ENCODE measurements at regions not wholly inside any gene's neighbourhood (a gene's known extent, or its start where the extent isn't known, plus 50 kb on each side); places are given as distances from the start of the nearest gene placed in this dataset.
"Not testable (repeated sequence)": the region's sequence is repeated elsewhere in the genome, so short reads cannot be mapped to it uniquely, and the experiment has no call there.

DNA sequence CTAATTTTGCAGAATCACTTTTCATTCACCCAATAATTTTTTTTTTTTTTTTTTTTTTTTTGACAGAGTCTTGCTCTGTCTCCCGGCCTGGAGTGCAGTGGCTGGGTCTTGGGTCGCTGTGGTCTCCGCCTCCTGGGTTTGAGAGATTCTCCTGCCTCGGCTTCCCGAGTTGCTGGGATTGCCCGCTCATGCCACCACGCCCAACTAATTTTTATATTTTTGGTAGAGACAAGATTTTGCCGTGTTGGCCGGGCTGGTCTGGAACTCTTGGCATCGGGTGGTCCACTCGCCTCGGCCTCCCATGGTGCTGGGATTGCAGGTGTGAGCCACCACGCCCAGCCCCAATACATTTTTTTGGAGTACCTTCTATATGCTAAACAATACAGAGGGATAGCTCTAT, 1120.0 kb upstream of the ATXN8OS start:
- in situ Hi-C loops (cut with HindIII; ENCODE audit: low sequenced_read_pairs) = loop anchor here (5.0 kb wide), 1 partner anchor 50 kb away; no protein-coding TSS in a partner anchor

DNA sequence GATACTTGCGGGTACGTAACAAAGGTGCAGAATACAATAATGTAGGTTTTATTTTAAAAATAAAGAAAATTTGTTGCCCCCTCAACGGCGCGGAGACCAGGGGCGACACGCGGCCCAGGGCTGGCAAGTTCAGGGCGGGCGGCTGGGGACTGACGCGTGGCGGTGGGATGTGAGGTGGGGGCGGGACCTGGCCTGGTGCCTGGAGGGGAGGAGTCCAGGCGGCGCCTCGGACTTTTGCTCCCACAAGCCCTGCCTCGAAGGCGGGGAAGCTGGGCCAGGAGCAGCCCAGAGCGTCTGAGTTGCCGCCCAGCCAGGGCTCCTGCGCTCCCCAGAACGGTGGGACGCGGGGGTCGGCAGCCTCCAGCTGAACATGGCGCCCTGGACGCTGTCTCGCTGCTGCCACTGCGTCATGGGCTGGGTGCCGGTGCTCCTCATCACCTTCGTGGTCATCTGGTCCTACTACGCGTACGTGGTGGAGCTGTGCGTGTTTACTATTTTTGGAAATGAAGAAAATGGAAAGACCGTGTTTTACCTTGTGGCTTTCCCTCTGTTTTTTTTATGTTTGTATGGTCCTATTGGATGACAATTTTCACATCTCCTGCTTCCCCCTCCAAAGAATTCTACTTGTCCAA, 1122.8 kb upstream of the ATXN8OS start:
- in situ Hi-C loops (cut with HindIII; ENCODE audit: low sequenced_read_pairs) = loop anchor here (5.0 kb wide), 1 partner anchor 52 kb away; no protein-coding TSS in a partner anchor

DNA sequence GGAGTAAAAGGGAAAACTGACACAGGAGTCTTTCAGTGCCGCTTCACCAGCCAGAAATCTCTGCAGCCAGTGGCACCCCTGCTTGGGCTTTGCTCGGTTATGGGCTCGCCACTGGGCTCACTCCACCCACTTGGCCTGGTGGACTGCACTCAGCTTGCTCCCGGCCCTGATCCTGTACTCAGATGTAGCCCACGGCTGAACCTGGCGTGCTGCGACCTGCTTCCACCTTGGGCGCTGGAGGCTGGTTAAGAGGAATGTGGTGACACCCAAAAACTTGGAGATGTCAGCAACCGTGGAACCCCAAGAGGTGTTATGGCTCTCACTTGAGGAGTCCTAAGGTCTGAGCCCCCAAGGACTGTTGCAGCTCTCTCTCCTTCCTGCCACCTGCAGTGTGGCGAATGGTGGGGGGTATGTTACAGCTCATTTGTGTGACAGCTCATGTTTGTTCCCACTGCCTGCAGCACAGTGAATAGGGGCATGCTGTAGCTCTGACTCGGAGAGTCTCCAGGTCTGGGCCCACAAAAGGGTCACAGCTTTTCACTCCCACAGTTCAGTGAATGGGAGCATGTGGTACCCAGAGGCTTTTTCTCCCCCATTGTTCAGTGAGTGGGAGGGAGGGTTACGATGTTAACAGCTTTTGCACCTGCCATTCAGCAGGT, 1124.5 kb upstream of the ATXN8OS start:
- in situ Hi-C loops (cut with HindIII; ENCODE audit: low sequenced_read_pairs) = no loop called here

DNA sequence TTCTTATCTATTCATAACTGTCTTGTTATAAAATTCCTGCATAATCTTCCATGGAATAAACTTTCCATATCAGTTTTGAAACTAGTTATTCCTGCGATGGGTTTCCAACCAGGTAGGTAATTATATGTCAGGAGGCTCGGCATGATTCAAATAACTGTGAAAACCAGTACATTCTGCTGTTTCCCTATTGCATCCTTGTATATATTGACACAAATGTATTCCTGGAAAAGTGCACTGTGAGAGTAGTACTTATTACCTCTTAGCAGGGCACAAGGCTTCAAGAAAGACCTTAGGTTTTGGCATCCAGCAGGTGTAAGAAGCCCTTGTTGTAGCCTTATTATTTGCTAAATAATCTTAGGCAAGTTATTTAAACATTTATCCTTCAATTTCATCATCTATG, 1131.3 kb upstream of the ATXN8OS start:
- in situ Hi-C loops (cut with HindIII; ENCODE audit: low sequenced_read_pairs) = no loop called here

DNA sequence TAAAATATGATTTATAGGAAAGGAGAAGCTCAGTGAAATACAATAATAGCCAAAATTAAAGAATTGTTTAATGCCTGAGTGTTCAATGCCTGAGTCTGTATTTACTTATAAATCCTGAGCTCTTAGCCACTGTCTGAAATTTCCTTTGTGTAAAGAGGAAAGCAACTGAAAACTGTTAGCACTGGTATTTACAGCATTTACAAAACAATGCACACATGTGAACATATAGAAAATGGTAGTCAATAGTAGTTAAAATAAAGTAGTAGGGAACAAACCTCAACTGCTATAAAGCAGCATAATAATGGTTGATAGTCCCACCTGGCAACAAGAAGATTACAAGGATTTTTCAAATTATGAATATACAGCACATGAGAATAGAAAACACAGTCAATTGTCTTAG, 1137.1 kb upstream of the ATXN8OS start:
- in situ Hi-C loops (cut with HindIII; ENCODE audit: low sequenced_read_pairs) = no loop called here

DNA sequence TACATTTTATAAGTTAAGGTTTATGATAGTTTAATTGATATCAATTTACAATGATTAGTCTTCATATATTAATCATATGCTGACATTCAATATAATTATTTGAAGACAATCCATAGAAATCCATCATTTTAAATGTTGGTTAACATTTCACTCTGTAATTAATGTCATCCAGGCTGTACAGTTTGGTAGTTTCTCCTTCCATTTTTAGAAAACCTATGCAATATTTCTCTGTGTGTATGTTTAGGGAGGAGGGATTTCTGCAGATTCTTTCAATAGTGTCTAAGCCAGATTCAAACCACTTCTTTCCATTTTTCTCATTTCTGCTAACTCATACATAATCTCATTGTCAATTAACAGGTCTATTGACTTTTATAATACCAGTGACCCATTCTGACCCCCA, 1159.0 kb upstream of the ATXN8OS start:
- in situ Hi-C loops (cut with HindIII; ENCODE audit: low sequenced_read_pairs) = no loop called here

DNA sequence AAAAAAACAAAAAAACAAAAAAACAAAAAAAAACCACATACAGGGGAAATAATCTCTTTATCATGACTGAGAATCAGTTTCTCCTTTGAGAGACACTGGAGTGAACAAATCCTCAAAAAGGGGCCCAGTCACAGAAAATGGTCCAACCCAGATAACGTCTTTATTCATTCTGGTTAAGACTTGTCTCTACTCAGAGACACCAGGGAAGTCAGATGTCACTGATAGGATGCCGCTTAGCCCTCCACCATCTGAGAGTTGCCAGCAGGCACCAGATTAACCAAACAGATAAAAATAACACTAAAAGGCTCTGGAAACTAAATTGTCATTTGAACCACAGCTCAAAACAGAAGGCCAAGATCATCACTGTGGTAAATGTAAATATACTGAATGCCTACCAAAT, 1163.4 kb upstream of the ATXN8OS start:
- in situ Hi-C loops (cut with HindIII; ENCODE audit: low sequenced_read_pairs) = no loop called here

DNA sequence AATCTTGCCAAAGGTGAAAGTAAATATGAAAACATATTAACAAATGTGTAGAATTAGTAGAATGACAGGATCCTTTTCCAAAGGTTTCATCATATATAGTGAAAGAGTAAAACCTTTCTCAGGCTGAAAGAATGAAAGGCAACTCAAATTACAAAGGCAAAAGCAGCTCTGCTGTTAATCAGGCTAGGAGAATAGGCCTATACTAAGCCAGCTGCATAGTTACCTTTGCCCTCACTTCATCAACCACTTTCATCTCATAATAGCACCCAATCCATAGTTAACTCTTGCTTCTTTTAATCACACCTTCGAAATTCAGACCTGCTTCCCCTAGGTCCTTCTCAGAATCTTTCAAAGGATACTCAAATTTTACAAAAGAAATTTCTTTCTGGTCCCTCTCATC, 1167.6 kb upstream of the ATXN8OS start:
- in situ Hi-C loops (cut with HindIII; ENCODE audit: low sequenced_read_pairs) = no loop called here

DNA sequence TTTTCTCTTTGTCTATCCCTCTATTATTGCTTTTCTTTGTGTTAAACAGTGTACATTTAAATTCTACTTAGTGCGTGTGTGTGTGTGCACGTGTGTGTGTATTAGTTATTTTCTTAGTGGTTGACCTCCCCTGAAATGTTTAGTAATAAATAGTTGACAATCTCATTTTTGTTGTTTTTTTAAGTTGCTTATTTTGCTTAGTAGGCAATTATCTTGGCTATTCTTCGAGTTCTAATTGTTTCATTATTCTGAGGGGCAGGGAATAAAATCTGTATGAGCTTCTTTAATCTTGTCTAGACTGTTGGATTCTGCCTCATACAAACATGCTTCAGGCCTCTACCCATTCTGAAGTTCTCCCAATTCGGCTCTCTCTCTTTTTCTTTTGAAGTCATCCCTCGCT, 1169.0 kb upstream of the ATXN8OS start:
- in situ Hi-C loops (cut with HindIII; ENCODE audit: low sequenced_read_pairs) = no loop called here

DNA sequence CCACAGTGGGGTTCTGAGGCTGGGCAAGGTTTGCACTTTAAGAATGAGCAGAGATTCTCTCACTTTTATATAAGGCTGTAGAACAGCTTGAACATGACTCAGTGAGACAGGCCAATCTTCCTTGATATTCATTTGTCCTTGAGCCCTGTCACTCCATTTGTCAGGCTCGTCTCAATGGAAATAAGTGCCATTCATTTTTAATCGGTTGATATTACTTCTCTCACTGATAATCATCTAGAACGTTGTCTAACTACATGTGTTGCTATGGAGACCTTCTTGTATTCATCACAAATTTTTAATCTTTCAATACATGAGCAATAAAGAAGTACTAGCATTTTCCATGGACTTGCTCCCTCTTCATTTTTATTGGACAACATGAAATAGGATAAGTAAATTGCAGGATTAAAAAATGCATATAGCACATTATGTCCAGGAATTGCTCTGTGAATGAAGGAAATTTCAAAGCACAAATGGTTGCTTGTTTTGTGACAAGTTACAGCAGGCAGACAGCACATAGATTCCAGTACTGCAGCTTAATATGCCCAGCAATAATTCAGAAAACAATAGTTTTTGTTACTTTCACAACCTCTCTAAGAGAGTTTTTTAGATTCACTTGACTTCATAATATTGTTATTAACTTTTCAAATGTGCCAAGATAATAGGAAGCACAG, 1178.4 kb upstream of the ATXN8OS start:
- in situ Hi-C loops (cut with HindIII; ENCODE audit: low sequenced_read_pairs) = no loop called here

DNA sequence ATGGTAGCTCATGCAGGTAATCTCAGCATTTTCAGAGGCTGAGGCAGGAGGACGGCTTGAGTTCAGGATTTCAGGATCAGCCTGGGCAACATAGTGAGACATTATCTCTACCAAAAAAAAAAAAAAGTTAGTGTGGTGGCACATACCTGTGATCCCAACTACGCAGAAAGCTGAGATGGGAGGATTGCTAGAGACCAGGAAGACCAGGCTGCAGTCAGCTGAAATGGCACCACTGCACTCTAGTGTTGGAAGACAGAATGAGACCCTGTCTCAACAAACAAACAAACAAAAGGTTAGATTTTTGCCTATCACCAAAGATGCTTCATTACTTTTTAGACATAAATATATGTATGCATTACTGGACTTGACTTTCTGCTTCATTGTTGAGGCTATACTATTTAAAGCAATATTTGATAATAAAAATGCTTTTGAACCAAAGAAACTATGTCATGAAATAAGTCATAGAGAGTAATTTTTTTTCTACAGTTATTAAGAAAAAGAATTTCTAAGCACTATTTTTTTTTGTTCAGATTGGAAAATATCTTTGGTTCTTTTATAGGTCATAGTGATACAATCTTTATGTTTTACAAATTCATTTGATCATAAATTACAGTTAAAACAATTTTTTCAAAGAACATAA, 1180.1 kb upstream of the ATXN8OS start:
- in situ Hi-C loops (cut with HindIII; ENCODE audit: low sequenced_read_pairs) = no loop called here

DNA sequence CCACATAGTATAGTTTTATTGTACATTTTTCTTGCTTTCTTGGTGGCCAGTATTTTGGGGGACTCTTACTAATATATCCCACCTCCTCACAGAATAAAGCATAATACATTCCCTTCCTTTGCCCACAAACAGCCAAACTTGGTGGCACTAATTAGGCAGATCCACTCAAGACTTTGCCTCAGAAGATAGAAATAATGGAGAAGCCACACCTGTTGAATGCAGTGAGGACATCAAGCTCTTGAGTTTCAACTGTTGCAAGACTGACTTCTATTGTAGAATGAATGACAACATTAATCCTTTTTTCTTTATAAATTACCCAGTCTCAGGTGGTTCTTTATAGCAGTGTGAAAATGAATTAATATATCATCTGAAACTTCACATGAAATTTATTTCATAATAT, 1183.6 kb upstream of the ATXN8OS start:
- in situ Hi-C loops (cut with HindIII; ENCODE audit: low sequenced_read_pairs) = no loop called here

DNA sequence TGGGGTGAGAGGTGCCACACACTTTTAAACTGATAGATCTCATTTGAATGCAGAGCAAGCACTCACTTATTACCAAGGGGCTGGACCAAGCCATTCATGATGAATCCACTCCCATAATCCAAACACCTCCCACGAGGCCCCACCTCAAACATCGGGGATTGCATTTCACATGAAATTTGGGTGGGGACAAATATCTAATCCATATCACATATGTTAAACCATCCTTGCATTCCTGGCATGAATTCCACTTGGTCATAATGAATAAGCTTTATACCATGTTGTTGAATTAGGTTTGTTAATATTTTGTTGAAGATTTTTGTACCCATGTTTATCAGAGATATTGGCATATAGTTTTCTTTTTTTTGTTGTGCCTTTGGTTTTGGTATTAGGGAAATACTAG, 1198.7 kb upstream of the ATXN8OS start:
- in situ Hi-C loops (cut with HindIII; ENCODE audit: low sequenced_read_pairs) = no loop called here

DNA sequence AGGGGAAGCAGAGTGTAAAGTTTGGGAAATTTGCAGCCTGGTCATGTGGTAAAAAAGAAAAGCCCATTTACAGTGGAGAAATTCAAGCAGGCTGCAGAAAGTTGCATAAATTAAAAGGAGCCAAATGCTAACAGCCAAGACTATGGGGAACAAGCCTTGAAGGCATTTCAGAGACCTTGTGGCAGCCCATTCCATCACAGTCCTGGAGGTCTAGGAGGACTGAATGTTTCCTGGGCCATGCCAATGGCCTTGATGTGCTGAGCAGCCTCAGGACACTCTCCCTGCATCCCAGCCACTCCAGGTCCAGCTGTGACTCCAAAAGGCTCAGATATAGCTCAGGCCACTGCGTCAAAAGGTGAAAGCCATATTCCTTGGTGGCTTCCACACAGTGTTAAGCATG, 1202.4 kb upstream of the ATXN8OS start:
- in situ Hi-C loops (cut with HindIII; ENCODE audit: low sequenced_read_pairs) = no loop called here

DNA sequence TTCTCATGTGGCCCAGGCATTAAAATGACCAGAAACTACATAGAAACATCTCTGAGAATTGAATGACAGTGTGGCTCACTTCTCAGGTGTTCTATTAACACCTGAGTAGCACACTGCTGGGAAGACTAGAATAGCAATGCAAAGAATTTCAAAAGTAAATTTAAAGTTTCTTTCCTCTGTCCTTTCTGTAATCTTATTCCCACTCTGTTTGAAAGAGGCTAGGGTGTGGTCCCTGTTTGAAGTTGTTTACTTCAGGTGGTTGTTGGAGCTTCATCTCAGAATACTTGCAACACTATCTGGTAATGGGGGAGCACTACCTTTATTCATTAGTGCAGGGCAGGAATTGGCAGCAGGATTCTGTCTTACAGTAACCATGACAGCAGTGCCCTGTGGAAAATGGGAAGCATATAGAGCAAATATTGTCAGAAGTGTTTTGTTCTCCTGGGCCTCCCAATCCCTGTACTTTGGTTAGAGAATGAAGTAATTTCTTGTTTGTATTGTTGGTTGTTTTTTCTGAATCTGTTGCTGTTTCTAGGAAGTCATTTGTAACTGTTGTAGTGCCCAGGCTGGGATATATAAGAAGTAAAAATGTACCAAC, 1210.2 kb upstream of the ATXN8OS start:
- in situ Hi-C loops (cut with HindIII; ENCODE audit: low sequenced_read_pairs) = no loop called here

DNA sequence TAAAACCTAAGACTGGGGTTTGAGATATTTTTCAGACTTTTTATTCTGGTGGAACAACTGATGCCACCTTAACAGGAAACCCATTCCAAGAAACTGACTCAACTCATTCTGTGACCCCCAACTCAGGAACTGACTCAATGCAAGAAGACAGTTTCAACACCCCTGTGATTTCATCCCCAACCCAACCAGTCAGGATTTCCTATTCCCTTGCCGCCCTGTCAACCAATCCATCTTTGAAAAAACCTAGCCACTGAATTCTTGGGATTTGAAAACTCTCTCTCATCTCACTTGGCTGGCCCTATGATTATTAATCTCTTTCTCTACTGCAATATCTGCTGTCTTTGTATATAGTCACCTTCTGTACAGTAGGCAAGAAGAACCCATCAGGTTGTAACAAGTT, 1211.9 kb upstream of the ATXN8OS start:
- in situ Hi-C loops (cut with HindIII; ENCODE audit: low sequenced_read_pairs) = no loop called here

DNA sequence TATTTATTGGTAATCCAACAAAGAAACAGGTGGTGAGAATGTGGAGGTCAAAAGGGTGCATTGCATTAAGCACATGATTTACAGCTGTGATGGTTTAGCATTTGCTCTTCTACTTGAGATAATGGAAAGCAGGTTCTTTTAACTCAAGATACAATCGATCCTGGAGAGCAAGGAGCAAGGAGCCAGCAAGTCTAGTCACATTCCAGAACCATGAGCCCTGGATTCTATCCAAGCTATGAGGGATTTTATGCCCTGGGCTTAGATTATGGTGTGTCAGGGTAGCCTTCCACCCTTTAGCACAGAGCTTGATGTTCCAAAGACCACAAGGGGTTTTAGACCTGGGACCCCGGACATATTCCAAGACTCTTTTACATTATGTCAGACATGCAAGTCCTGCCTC, 1213.9 kb upstream of the ATXN8OS start:
- in situ Hi-C loops (cut with HindIII; ENCODE audit: low sequenced_read_pairs) = not testable (repeated sequence)

DNA sequence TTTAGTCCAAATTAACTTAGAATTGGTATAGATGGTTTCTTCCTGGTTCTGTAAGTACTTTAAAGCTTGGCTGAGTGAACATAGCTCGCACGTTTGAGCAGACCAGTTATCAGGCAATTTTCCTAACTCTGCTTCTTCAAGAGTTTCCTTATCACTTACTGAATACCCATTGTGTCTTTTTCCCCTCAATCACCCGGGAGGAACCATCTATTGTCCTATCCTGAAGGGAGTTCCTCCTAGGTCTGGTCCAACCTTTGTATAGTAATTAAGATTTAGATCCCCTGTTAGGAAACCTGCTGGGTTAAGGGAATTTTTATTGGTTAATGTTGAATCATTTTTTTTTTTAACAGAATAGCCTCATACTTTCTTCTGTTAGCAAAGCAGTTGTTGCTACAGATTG, 1215.0 kb upstream of the ATXN8OS start:
- in situ Hi-C loops (cut with HindIII; ENCODE audit: low sequenced_read_pairs) = not testable (repeated sequence)

DNA sequence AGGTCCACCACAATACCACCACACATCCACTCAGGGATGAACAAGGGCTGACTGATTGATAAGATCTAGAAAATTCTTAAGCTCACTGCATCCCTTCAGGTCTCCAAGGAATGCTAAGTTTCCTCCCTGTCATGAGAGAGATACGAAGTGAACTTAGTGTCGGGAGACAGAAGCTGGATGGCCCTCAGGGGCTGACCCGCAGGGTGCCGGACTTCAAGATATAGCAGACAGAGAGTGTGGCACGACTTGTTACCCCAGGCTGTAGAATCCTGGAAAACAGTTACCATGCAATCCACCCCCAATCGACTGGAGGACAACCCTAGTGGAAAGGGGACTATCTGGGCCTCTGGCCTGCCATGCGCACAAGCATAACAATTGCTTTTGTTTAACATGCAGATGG, 1217.5 kb upstream of the ATXN8OS start:
- in situ Hi-C loops (cut with HindIII; ENCODE audit: low sequenced_read_pairs) = not testable (repeated sequence)

DNA sequence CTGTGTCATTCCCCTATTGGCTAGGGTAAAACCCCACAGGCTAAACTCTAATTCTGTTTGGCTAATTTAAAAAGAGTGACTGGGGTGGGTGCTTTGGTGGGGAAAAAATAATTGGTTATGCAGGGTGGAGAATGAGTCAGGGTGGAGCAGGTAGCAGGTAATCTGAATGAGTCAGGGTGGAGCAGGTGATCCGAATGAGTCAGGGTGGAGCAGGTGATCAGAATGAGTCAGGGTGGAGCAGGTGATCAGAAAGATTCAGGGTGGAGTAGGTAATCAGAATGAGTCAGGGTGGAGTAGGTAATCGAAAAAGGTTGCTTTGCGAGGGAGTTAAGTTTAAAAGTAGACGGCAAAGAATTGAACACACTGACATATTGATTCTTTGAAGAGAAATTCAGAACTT, 1218.8 kb upstream of the ATXN8OS start:
- in situ Hi-C loops (cut with HindIII; ENCODE audit: low sequenced_read_pairs) = no loop called here

DNA sequence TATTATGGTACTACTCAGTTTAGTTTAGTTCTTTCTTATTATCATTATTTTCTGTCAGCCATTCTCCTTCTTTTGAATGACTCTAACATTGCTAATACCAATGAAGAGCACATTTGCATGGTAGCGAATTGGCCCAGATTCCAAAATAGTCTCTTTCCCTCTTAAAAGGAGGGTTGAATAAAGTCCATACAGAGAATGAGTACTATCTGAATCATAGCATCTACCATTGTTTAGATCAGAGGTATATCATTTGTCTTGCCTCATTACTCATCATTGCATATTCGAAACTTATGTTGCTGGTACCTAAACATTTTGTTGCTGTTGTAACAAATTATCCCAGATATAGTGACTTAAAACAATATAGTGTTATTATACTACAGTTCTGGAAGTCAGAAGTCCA, 1235.3 kb upstream of the ATXN8OS start:
- in situ Hi-C loops (cut with HindIII; ENCODE audit: low sequenced_read_pairs) = no loop called here

All from endothelial cell of hepatic sinusoid (primary cell).